OCI-LY7 (cell line): ENCODE measurements at regions not wholly inside any gene's neighbourhood (a gene's known extent, or its start where the extent isn't known, plus 50 kb on each side); places are given as distances from the start of the nearest gene placed in this dataset.

Source experiments
- BruUV-seq: library from RNA; stranded (reverse); fragments of 400-500 nt; replicated peaks from 2 replicates; lab custom pipeline; 2021; lab: Mats Ljungman, UMichigan
- CTCF ChIA-PET: fragments of 300-600 bp; sonication (Branson Sonifier 250); formaldehyde crosslinking; loops from one replicate; lab custom pipeline; 2022; ENCODE audit warnings: antibody characterized with exemption; ENCODE audit not compliant: unreplicated experiment; lab: Charles Lee
- POLR2A ChIA-PET: fragments of 300-600 bp; sonication (Branson Sonifier 250); formaldehyde crosslinking; loops from one replicate; lab custom pipeline; 2022; ENCODE audit warnings: antibody characterized with exemption; lab: Charles Lee
- DNase-seq: peaks from one replicate; pipeline ENCODE4 v3.0.0-alpha.2; 2015; ENCODE audit warnings: low spot score
- H2AFZ ChIP-seq: fragments of 200-600 bp; sonication (generic), shearing (Covaris generic); 2 replicates; pipeline ENCODE4 v1.6.1; 2014; ENCODE audit warnings: mild to moderate bottlenecking, antibody characterized with exemption, low read length, moderate library complexity
- H3K27ac ChIP-seq: fragments of 200-600 bp; sonication (generic); 2 replicates; pipeline ENCODE4 v1.5.1; 2014; ENCODE audit warnings: mixed run types, low read depth, mild to moderate bottlenecking, moderate library complexity, low read length, inconsistent platforms; ENCODE audit not compliant: poor library complexity, severe bottlenecking
- H3K36me3 ChIP-seq: fragments of 200-600 bp; sonication (generic); 2 replicates; pipeline ENCODE4 v1.6.1; 2014; ENCODE audit warnings: mild to moderate bottlenecking, antibody characterized with exemption, low read length, moderate library complexity, mixed read lengths; ENCODE audit not compliant: insufficient read depth
- H3K4me1 ChIP-seq: fragments of 200-600 bp; sonication (generic); 2 replicates; pipeline ENCODE4 v1.5.1; 2014; ENCODE audit warnings: mild to moderate bottlenecking, low read length; ENCODE audit not compliant: insufficient read depth, poor library complexity, severe bottlenecking
- H3K4me2 ChIP-seq: fragments of 200-600 bp; sonication (generic); 2 replicates; pipeline ENCODE4 v1.6.1; 2014; ENCODE audit warnings: mild to moderate bottlenecking, low read length
- H3K4me3 ChIP-seq: fragments of 200-600 bp; sonication (generic); 2 replicates; pipeline ENCODE4 v1.5.1; 2014; ENCODE audit warnings: mild to moderate bottlenecking, low read depth, low read length; ENCODE audit not compliant: poor library complexity, severe bottlenecking
- H3K79me2 ChIP-seq: fragments of 200-600 bp; sonication (generic); 2 replicates; pipeline ENCODE4 v1.6.1; 2016; ENCODE audit warnings: low read depth, mild to moderate bottlenecking, low read length, moderate library complexity, mixed read lengths; ENCODE audit not compliant: insufficient read depth
- H3K9me2 ChIP-seq: fragments of 200-600 bp; sonication (generic); 2 replicates; pipeline ENCODE4 v1.6.1; 2016; ENCODE audit warnings: mild to moderate bottlenecking, low read length, mixed read lengths; ENCODE audit not compliant: insufficient read depth
- H3K9me3 ChIP-seq: fragments of 200-600 bp; sonication (generic); 2 replicates; pipeline ENCODE4 v1.6.1; 2014; ENCODE audit warnings: mild to moderate bottlenecking, mixed run types, low read length, mixed read lengths
- H4K20me1 ChIP-seq: fragments of 200-600 bp; sonication (generic); 2 replicates; pipeline ENCODE4 v1.6.1; 2014; ENCODE audit warnings: mild to moderate bottlenecking, antibody characterized with exemption, low read length, moderate library complexity, mixed read lengths; ENCODE audit not compliant: insufficient read depth
- CTCF ChIP-seq: fragments of 200-600 bp; sonication (generic); conservative IDR thresholded peaks from 2 replicates; pipeline ENCODE4 v1.5.1; 2014; ENCODE audit warnings: mild to moderate bottlenecking, antibody characterized with exemption, low read length, moderate library complexity, mixed read lengths
- EZH2phosphoT487 ChIP-seq: fragments of 200-600 bp; sonication (generic); IDR thresholded peaks from 2 replicates; pipeline ENCODE4 v1.6.1; 2018; ENCODE audit warnings: low read depth, borderline replicate concordance, mild to moderate bottlenecking, mixed run types, antibody characterized with exemption, low read length, moderate library complexity, mixed read lengths
- intact Hi-C: fragments of 100-400 bp; cut with micrococcal nuclease; formaldehyde crosslinking; loops from one replicate; pipeline ENCODE4 v1.10.0; 2022; ENCODE audit not compliant: unreplicated experiment

DNA sequence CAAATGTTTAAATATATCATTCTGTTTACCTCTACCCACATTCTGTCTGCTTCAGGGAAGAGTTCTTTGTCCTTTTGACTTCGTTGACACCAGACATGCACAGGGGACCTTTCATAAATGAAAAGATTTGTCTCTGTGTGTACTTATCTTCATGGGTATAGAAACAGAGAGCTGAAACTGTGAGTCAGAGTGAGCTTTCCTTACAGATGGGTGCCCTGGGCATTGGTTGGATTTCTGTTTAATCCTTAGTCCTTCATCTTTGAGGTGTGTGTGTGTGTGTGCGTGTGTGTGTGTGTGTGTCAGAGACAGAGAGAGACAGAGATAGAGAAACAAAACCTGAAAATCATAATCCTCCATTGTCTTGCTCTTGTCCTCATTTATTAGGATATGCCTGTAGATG is 517.4 kb downstream of the TUSC7 start:
- Histone ChIP-seq H3K36me3 (no peaks in the 10 kb centered on the region), H3K9me3 (no peaks in the 10 kb centered on the region), H2AFZ (no peak overlapping the region), H3K79me2 (no peaks in the 10 kb centered on the region), H3K4me1 (no peaks in the 10 kb centered on the region), H3K4me3 (no peak overlapping the region), H3K27ac (no peak overlapping the region), H3K9me2 (no peaks in the 10 kb centered on the region), H4K20me1 (no peaks in the 10 kb centered on the region), H3K4me2 (no peak overlapping the region)
- ChIA-PET CTCF (no interaction called here), POLR2A (no interaction called here)
- intact Hi-C loops: no loop called here
- no TSS peak for BruUV-seq
- DNase-seq: no peak
- TF ChIP-seq EZH2phosphoT487 (no peak), CTCF (no peak)

DNA sequence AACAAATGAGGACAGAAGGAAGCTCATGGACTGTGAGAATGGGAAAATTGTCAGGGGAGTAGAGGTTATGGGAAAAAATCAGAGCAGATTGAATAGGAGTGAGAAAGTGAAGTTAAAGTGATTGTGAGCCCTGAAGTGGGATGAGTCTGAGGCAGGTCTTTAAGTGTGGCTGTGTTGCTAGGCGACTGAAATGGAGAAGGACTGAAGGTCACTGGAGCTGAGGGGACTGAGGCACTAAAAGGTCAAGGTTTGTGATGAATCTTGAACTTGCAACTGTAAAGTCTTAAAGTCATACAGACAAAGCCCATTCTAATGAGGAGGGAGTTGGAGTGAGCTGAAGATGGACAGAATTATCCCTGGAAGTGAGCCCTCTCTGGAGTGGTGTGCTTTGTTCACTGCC is 518.9 kb downstream of the TUSC7 start:
- H3K9me3 ChIP-seq: no peaks in the 10 kb centered on the region
- no peak overlapping the region for H3K4me3 ChIP-seq
- H3K9me2 ChIP-seq: no peaks in the 10 kb centered on the region
- DNase-seq: no peak
- TF ChIP-seq CTCF: no peak
- TF ChIP-seq EZH2phosphoT487: no peak
- H2AFZ ChIP-seq: no peak overlapping the region
- no peak overlapping the region for H3K27ac ChIP-seq
- intact Hi-C loops: no loop called here
- no peaks in the 10 kb centered on the region for H3K4me1 ChIP-seq
- ChIA-PET POLR2A (no interaction called here), CTCF (no interaction called here)
- H3K79me2 ChIP-seq: no peaks in the 10 kb centered on the region
- no peaks in the 10 kb centered on the region for H3K36me3 ChIP-seq
- BruUV-seq: no TSS peak
- no peak overlapping the region for H3K4me2 ChIP-seq
- H4K20me1 ChIP-seq: no peaks in the 10 kb centered on the region

GRCh38 chr3:117230924-117231323 is 521.3 kb downstream of the TUSC7 start:
- TF ChIP-seq EZH2phosphoT487: no peak
- TF ChIP-seq CTCF: no peak
- DNase-seq: no peak
- H3K36me3 ChIP-seq: no peaks in the 10 kb centered on the region
- intact Hi-C loops: no loop called here
- no peak overlapping the region for H2AFZ ChIP-seq
- H3K4me1 ChIP-seq: no peaks in the 10 kb centered on the region
- H3K27ac ChIP-seq: no peak overlapping the region
- POLR2A ChIA-PET: interaction anchor here (0.6 kb wide), 1 partner anchor 103 kb away, joined by 3 read pairs; no protein-coding TSS in a partner anchor
- no peak overlapping the region for H3K4me3 ChIP-seq
- H3K4me2 ChIP-seq: no peak overlapping the region
- H3K9me3 ChIP-seq: no peaks in the 10 kb centered on the region
- no peaks in the 10 kb centered on the region for H4K20me1 ChIP-seq
- BruUV-seq: no TSS peak
- H3K9me2 ChIP-seq: no peaks in the 10 kb centered on the region
- CTCF ChIA-PET: no interaction called here
- no peaks in the 10 kb centered on the region for H3K79me2 ChIP-seq
